GM23338 (cell line): ENCODE measurements at regions not wholly inside any gene's neighbourhood (a gene's known extent, or its start where the extent isn't known, plus 50 kb on each side); places are given as distances from the start of the nearest gene placed in this dataset.

ENCODE experiments used
- CREB1 ChIP-seq: fragments of 250-450 bp; sonication (Bioruptor Pico); IDR thresholded peaks from 2 replicates; pipeline ENCODE4 v1.5.0; 2020; ENCODE audit warnings: low read depth, mild to moderate bottlenecking, moderate library complexity
- EZH2 ChIP-seq: fragments of 200-600 bp; sonication (generic); IDR thresholded peaks from one replicate; pipeline ENCODE4 v1.8.0; 2017; ENCODE audit warnings: antibody characterized with exemption, mild to moderate bottlenecking, low read depth; ENCODE audit not compliant: unreplicated experiment
- EZH2phosphoT487 ChIP-seq: fragments of 200-600 bp; sonication (generic); IDR thresholded peaks from one replicate; pipeline ENCODE4 v1.8.1; 2018; ENCODE audit warnings: antibody characterized with exemption; ENCODE audit not compliant: unreplicated experiment
- JUNB ChIP-seq: IDR thresholded peaks from one replicate; pipeline ENCODE4 v1.6.1; 2016; ENCODE audit warnings: antibody characterized with exemption; ENCODE audit not compliant: unreplicated experiment
- NANOG ChIP-seq: IDR thresholded peaks from 2 replicates; pipeline ENCODE4 v1.6.1; 2016; ENCODE audit warnings: antibody characterized with exemption, borderline replicate concordance
- POLR2AphosphoS5 ChIP-seq: IDR thresholded peaks from 2 replicates; pipeline ENCODE4 v1.6.1; 2016; ENCODE audit warnings: antibody characterized with exemption, low read depth
- REST ChIP-seq: IDR thresholded peaks from one replicate; pipeline ENCODE4 v1.6.1; 2018; ENCODE audit warnings: antibody characterized with exemption; ENCODE audit not compliant: unreplicated experiment
- TF ChIP-seq, protein P1 (sequence below), 2 experiments: fragments of 200-600 bp in 1 of 2; sonication (generic) in 1 of 2; conservative IDR thresholded peaks; 2 replicates each; pipeline versions ENCODE4 v1.5.1 to v1.6.1; 2016 to 2017; ENCODE audit warnings: antibody characterized with exemption in 2 of 2, low read depth in 2 of 2, mild to moderate bottlenecking in 2 of 2, moderate library complexity in 1 of 2
- TF ChIP-seq, protein P2 (sequence below): IDR thresholded peaks from 2 replicates; pipeline ENCODE4 v1.6.1; 2016; ENCODE audit warnings: antibody characterized with exemption
- TF ChIP-seq, protein P3 (sequence below): fragments of 250-450 bp; sonication (Bioruptor Pico); IDR thresholded peaks from 2 replicates; pipeline ENCODE4 v1.5.0; 2020; ENCODE audit warnings: mild to moderate bottlenecking, moderate library complexity

DNA sequence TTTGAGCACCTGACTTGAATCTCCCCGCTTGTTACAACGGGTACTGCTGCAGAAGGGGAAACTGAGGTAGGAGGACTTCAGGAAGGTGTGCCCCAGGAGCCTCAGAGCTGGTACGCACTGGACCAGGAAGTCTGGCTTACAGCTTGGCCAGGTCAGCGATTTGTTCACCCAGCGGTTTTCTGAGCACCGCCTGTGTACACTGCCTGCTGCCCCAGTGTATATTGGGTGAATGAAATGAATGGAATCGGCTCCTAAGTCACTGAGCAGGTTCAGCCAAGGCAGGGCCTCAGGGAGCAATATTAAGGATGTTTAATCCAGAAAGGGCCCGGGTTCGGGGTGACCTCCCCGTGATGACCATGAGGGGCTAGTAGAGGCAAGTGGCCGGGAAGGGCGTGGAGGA lies 164.0 kb upstream of the CIBAR2 start:
- TF ChIP-seq EZH2phosphoT487 (no peak), JUNB (no peak), POLR2AphosphoS5 (no peak), REST (no peak), CREB1 (CRISPR knock-in tag) (no peak), EZH2 (no peak), NANOG (no peak)
- TF ChIP-seq, protein P1, sequence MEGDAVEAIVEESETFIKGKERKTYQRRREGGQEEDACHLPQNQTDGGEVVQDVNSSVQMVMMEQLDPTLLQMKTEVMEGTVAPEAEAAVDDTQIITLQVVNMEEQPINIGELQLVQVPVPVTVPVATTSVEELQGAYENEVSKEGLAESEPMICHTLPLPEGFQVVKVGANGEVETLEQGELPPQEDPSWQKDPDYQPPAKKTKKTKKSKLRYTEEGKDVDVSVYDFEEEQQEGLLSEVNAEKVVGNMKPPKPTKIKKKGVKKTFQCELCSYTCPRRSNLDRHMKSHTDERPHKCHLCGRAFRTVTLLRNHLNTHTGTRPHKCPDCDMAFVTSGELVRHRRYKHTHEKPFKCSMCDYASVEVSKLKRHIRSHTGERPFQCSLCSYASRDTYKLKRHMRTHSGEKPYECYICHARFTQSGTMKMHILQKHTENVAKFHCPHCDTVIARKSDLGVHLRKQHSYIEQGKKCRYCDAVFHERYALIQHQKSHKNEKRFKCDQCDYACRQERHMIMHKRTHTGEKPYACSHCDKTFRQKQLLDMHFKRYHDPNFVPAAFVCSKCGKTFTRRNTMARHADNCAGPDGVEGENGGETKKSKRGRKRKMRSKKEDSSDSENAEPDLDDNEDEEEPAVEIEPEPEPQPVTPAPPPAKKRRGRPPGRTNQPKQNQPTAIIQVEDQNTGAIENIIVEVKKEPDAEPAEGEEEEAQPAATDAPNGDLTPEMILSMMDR (conservative IDR thresholded peaks at IDR 0.05; ENCODE audit: low read depth in 2 of 2), result no peak
- TF ChIP-seq, protein P2, sequence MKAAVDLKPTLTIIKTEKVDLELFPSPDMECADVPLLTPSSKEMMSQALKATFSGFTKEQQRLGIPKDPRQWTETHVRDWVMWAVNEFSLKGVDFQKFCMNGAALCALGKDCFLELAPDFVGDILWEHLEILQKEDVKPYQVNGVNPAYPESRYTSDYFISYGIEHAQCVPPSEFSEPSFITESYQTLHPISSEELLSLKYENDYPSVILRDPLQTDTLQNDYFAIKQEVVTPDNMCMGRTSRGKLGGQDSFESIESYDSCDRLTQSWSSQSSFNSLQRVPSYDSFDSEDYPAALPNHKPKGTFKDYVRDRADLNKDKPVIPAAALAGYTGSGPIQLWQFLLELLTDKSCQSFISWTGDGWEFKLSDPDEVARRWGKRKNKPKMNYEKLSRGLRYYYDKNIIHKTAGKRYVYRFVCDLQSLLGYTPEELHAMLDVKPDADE, result no peak
- TF ChIP-seq, protein P3, sequence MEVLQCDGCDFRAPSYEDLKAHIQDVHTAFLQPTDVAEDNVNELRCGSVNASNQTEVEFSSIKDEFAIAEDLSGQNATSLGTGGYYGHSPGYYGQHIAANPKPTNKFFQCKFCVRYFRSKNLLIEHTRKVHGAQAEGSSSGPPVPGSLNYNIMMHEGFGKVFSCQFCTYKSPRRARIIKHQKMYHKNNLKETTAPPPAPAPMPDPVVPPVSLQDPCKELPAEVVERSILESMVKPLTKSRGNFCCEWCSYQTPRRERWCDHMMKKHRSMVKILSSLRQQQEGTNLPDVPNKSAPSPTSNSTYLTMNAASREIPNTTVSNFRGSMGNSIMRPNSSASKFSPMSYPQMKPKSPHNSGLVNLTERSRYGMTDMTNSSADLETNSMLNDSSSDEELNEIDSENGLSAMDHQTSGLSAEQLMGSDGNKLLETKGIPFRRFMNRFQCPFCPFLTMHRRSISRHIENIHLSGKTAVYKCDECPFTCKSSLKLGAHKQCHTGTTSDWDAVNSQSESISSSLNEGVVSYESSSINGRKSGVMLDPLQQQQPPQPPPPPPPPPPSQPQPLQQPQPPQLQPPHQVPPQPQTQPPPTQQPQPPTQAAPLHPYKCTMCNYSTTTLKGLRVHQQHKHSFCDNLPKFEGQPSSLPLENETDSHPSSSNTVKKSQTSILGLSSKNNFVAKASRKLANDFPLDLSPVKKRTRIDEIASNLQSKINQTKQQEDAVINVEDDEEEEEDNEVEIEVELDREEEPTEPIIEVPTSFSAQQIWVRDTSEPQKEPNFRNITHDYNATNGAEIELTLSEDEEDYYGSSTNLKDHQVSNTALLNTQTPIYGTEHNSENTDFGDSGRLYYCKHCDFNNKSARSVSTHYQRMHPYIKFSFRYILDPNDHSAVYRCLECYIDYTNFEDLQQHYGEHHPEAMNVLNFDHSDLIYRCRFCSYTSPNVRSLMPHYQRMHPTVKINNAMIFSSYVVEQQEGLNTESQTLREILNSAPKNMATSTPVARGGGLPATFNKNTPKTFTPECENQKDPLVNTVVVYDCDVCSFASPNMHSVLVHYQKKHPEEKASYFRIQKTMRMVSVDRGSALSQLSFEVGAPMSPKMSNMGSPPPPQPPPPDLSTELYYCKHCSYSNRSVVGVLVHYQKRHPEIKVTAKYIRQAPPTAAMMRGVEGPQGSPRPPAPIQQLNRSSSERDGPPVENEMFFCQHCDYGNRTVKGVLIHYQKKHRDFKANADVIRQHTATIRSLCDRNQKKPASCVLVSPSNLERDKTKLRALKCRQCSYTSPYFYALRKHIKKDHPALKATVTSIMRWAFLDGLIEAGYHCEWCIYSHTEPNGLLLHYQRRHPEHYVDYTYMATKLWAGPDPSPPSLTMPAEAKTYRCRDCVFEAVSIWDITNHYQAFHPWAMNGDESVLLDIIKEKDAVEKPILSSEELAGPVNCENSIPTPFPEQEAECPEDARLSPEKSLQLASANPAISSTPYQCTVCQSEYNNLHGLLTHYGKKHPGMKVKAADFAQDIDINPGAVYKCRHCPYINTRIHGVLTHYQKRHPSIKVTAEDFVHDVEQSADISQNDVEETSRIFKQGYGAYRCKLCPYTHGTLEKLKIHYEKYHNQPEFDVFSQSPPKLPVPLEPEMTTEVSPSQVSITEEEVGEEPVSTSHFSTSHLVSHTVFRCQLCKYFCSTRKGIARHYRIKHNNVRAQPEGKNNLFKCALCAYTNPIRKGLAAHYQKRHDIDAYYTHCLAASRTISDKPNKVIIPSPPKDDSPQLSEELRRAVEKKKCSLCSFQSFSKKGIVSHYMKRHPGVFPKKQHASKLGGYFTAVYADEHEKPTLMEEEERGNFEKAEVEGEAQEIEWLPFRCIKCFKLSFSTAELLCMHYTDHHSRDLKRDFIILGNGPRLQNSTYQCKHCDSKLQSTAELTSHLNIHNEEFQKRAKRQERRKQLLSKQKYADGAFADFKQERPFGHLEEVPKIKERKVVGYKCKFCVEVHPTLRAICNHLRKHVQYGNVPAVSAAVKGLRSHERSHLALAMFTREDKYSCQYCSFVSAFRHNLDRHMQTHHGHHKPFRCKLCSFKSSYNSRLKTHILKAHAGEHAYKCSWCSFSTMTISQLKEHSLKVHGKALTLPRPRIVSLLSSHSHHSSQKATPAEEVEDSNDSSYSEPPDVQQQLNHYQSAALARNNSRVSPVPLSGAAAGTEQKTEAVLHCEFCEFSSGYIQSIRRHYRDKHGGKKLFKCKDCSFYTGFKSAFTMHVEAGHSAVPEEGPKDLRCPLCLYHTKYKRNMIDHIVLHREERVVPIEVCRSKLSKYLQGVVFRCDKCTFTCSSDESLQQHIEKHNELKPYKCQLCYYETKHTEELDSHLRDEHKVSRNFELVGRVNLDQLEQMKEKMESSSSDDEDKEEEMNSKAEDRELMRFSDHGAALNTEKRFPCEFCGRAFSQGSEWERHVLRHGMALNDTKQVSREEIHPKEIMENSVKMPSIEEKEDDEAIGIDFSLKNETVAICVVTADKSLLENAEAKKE (CRISPR knock-in tag), result no peak
